GM12878 (cell line): ENCODE measurements at regions not wholly inside any gene's neighbourhood (a gene's known extent, or its start where the extent isn't known, plus 50 kb on each side); places are given as distances from the start of the nearest gene placed in this dataset.

Experiments used
- CBX5 ChIP-seq: sonication (generic); IDR thresholded peaks from 2 replicates; pipeline ENCODE4 v1.6.1; 2016; ENCODE audit warnings: low read depth, moderate library complexity, mild to moderate bottlenecking, inconsistent platforms
- CEBPB ChIP-seq, 2 experiments: fragments of 150-350 bp in 1 of 2; IDR thresholded peaks; 2 replicates each; pipeline ENCODE4 v1.6.1; 2012 to 2014; ENCODE audit warnings: low read depth in 2 of 2, low read length in 2 of 2, borderline replicate concordance in 1 of 2, inconsistent platforms in 1 of 2
- DPF2 ChIP-seq: fragments of 450-650 bp; IDR thresholded peaks from 2 replicates; pipeline ENCODE4 v1.6.1; 2017; ENCODE audit warnings: mild to moderate bottlenecking
- FOS ChIP-seq: IDR thresholded peaks from 3 replicates; pipeline ENCODE4 v1.6.1; 2011; ENCODE audit warnings: borderline replicate concordance; ENCODE audit not compliant: insufficient read length; ENCODE audit errors: extremely low read depth
- POLR2A ChIP-seq: IDR thresholded peaks from 2 replicates; pipeline ENCODE4 v1.6.1; 2011; ENCODE audit warnings: low read depth, mild to moderate bottlenecking, low read length
- SIN3A ChIP-seq: IDR thresholded peaks from 2 replicates; pipeline ENCODE4 v1.6.1; 2012; ENCODE audit warnings: low read depth, low read length, improper control_type of control experiment
- TCF7 ChIP-seq: IDR thresholded peaks from 2 replicates; pipeline ENCODE4 v1.6.1; 2014; ENCODE audit warnings: antibody characterized with exemption, borderline replicate concordance
- ZNF274 ChIP-seq: IDR thresholded peaks from one replicate; pipeline ENCODE4 v1.8.0; 2011; ENCODE audit not compliant: insufficient read length, insufficient read depth
- TF ChIP-seq, protein P1 (sequence below): IDR thresholded peaks from 2 replicates; pipeline ENCODE4 v1.6.1; 2011; ENCODE audit warnings: borderline replicate concordance, low read depth, mild to moderate bottlenecking, moderate library complexity, mixed read lengths, low read length; ENCODE audit not compliant: insufficient read depth; ENCODE audit errors: extremely low read length
- TF ChIP-seq, protein P2 (sequence below), 3 experiments: IDR thresholded peaks in 2 of 3; conservative IDR thresholded peaks in 1 of 3; 2 replicates each; pipeline ENCODE4 v1.5.1; 2011; ENCODE audit warnings: low read depth in 3 of 3, low read length in 3 of 3, mild to moderate bottlenecking in 3 of 3, control low read depth in 2 of 3, moderate library complexity in 2 of 3, inconsistent platforms in 1 of 3, mixed read lengths in 1 of 3; ENCODE audit not compliant: control insufficient read depth in 2 of 3, insufficient read depth in 1 of 3; ENCODE audit errors: extremely low read depth in 1 of 3
- TF ChIP-seq, protein P3 (sequence below): fragments of 450-650 bp; IDR thresholded peaks from 2 replicates; pipeline ENCODE4 v1.6.1; 2018; ENCODE audit warnings: mild to moderate bottlenecking, low read depth, moderate library complexity; ENCODE audit not compliant: partially characterized antibody

- no peak for TF ChIP-seq CBX5
- TF ChIP-seq, protein P1, sequence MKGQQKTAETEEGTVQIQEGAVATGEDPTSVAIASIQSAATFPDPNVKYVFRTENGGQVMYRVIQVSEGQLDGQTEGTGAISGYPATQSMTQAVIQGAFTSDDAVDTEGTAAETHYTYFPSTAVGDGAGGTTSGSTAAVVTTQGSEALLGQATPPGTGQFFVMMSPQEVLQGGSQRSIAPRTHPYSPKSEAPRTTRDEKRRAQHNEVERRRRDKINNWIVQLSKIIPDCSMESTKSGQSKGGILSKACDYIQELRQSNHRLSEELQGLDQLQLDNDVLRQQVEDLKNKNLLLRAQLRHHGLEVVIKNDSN, result no peak
- no peak for TF ChIP-seq CEBPB (IDR thresholded peaks at IDR 0.05; ENCODE audit: borderline replicate concordance in 1 of 2, low read depth in 2 of 2, low read length in 2 of 2)
- TF ChIP-seq POLR2A, result no peak
- TF ChIP-seq SIN3A, result no peak
- no peak for TF ChIP-seq FOS
- TF ChIP-seq, protein P2, sequence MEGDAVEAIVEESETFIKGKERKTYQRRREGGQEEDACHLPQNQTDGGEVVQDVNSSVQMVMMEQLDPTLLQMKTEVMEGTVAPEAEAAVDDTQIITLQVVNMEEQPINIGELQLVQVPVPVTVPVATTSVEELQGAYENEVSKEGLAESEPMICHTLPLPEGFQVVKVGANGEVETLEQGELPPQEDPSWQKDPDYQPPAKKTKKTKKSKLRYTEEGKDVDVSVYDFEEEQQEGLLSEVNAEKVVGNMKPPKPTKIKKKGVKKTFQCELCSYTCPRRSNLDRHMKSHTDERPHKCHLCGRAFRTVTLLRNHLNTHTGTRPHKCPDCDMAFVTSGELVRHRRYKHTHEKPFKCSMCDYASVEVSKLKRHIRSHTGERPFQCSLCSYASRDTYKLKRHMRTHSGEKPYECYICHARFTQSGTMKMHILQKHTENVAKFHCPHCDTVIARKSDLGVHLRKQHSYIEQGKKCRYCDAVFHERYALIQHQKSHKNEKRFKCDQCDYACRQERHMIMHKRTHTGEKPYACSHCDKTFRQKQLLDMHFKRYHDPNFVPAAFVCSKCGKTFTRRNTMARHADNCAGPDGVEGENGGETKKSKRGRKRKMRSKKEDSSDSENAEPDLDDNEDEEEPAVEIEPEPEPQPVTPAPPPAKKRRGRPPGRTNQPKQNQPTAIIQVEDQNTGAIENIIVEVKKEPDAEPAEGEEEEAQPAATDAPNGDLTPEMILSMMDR (IDR thresholded peaks at IDR 0.05 in 2 of 3, conservative IDR thresholded peaks at IDR 0.05 in 1 of 3; ENCODE audit: control insufficient read depth in 2 of 3, extremely low read depth in 1 of 3, insufficient read depth in 1 of 3, low read depth in 3 of 3, low read length in 3 of 3), result no peak
- TF ChIP-seq, protein P3, sequence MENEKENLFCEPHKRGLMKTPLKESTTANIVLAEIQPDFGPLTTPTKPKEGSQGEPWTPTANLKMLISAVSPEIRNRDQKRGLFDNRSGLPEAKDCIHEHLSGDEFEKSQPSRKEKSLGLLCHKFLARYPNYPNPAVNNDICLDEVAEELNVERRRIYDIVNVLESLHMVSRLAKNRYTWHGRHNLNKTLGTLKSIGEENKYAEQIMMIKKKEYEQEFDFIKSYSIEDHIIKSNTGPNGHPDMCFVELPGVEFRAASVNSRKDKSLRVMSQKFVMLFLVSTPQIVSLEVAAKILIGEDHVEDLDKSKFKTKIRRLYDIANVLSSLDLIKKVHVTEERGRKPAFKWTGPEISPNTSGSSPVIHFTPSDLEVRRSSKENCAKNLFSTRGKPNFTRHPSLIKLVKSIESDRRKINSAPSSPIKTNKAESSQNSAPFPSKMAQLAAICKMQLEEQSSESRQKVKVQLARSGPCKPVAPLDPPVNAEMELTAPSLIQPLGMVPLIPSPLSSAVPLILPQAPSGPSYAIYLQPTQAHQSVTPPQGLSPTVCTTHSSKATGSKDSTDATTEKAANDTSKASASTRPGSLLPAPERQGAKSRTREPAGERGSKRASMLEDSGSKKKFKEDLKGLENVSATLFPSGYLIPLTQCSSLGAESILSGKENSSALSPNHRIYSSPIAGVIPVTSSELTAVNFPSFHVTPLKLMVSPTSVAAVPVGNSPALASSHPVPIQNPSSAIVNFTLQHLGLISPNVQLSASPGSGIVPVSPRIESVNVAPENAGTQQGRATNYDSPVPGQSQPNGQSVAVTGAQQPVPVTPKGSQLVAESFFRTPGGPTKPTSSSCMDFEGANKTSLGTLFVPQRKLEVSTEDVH, result no peak
- TF ChIP-seq TCF7, result no peak
- no peak for TF ChIP-seq DPF2
- no peak for TF ChIP-seq ZNF274
Observed at GRCh38 chr13:71339736-71340135, 527.3 kb downstream of the DACH1 start.
